ENCODE measurements at regions not wholly inside any gene's neighbourhood (a gene's known extent, or its start where the extent isn't known, plus 50 kb on each side); places are given as distances from the start of the nearest gene placed in this dataset.

DNA sequence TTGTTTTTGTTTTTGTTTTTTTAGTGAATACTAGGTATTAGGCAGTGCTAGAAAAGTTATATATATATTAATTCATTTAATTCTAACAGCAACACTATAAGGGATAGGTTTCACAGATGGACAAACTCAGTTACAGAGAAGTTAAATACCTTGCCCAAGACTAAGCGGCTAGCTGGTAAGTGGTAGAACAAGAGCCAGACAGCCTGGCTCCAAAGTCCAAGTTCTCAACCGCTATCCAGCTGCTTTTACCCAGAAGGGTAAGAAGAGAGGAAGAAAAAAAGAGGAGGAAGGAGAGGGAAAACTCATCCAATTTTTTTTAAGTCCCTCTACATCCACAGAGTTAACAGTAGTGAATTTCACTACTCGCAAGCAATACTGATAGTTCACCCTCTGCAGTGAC, 217.0 kb downstream of the SPRY2 start:
- H3K27me3 ChIP-seq (ENCODE audit: control insufficient read depth in 1 of 2, insufficient read depth in 2 of 2, low read length in 2 of 2): no peaks in the 10 kb centered on the region
- Mint-ChIP-seq H3K4me1 (ENCODE audit: low read depth) (no peaks in the 10 kb centered on the region), H3K36me3 (ENCODE audit: low read depth) (no peaks in the 10 kb centered on the region), H3K27ac (no peak overlapping the region), H3K4me3 (no peak overlapping the region), H3K9me3 (no peaks in the 10 kb centered on the region), H3K27me3 (no peaks in the 10 kb centered on the region)
- H3K4me1 ChIP-seq (ENCODE audit: insufficient read depth, low read length): no peaks in the 10 kb centered on the region
- ChIA-PET POLR2A (no interaction called here), CTCF (no interaction called here)
- no peaks in the 10 kb centered on the region for H3K36me3 ChIP-seq (ENCODE audit: insufficient read depth, low read length)
- H3K4me3 ChIP-seq (ENCODE audit: low read length): no peak overlapping the region
- peaks cover under 1 to 4% of the 10 kb centered on the region in 2 experiments for H3K9me3 ChIP-seq (ENCODE audit: control insufficient read depth in 1 of 2, insufficient read depth in 1 of 2, low read length in 2 of 2)
- intact Hi-C loops (cut with DNase I, micrococcal nuclease): no loop called here
- DNase-seq (no peak), ATAC-seq (ENCODE audit: poor library complexity) (no peak)
- TF ChIP-seq, protein P1, sequence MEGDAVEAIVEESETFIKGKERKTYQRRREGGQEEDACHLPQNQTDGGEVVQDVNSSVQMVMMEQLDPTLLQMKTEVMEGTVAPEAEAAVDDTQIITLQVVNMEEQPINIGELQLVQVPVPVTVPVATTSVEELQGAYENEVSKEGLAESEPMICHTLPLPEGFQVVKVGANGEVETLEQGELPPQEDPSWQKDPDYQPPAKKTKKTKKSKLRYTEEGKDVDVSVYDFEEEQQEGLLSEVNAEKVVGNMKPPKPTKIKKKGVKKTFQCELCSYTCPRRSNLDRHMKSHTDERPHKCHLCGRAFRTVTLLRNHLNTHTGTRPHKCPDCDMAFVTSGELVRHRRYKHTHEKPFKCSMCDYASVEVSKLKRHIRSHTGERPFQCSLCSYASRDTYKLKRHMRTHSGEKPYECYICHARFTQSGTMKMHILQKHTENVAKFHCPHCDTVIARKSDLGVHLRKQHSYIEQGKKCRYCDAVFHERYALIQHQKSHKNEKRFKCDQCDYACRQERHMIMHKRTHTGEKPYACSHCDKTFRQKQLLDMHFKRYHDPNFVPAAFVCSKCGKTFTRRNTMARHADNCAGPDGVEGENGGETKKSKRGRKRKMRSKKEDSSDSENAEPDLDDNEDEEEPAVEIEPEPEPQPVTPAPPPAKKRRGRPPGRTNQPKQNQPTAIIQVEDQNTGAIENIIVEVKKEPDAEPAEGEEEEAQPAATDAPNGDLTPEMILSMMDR (IDR thresholded peaks at IDR 0.05): no peak
- H3K27ac ChIP-seq (ENCODE audit: low read depth in 1 of 2, low read length in 2 of 2): no peak overlapping the region

DNA sequence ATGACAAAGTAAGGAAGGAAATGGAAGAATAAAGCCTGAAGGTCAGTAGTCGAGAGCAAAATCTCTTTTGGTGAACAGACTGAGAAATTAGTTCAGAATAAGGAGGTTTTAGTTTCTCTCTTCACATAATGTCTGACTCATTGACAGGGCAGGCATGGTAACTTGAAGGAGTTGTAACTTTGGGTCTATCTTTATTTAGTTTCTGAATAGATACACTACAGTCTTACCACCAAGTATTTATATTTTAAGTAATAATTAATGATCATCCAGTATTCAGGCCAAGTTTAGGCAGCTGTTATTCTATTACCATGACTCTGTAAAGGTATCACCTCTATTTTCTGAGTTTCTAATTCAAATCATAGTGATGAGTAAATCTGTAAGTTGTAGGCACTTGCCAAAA, 219.9 kb downstream of the SPRY2 start:
- H3K4me1 Mint-ChIP-seq (ENCODE audit: low read depth): no peaks in the 10 kb centered on the region

DNA sequence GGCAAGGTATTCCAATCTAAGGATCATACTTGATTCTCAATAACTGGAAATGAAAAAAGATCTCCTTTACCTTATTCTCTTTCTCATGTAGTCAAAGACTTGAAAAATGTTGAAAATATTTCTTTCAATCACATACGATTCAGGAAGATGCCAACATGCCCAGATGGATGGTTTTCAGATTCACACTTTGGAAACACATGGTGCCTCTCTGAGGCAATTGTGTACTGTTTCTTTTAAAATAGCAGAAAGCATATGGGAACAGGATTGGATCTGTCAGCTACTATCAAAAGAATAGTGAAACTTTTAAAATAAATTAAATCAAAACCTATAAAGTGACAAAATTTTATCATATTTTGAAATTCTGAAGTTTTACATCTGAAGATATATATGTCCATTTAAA, 222.4 kb downstream of the SPRY2 start:
- ATAC-seq (ENCODE audit: poor library complexity) (no peak), DNase-seq (no peak)
- no peak overlapping the region for H3K4me3 ChIP-seq (ENCODE audit: low read length)
- Mint-ChIP-seq H3K9me3 (no peaks in the 10 kb centered on the region), H3K27me3 (no peaks in the 10 kb centered on the region), H3K4me1 (ENCODE audit: low read depth) (no peaks in the 10 kb centered on the region), H3K4me3 (no peak overlapping the region), H3K36me3 (ENCODE audit: low read depth) (no peaks in the 10 kb centered on the region), H3K27ac (no peak overlapping the region)
- H3K9me3 ChIP-seq (ENCODE audit: control insufficient read depth in 1 of 2, insufficient read depth in 1 of 2, low read length in 2 of 2): no peaks in the 10 kb centered on the region
- H3K27me3 ChIP-seq (ENCODE audit: control insufficient read depth in 1 of 2, insufficient read depth in 2 of 2, low read length in 2 of 2): no peaks in the 10 kb centered on the region
- POLR2A ChIA-PET: no interaction called here
- CTCF ChIA-PET: no interaction called here
- H3K27ac ChIP-seq (ENCODE audit: low read depth in 1 of 2, low read length in 2 of 2): no peak overlapping the region
- intact Hi-C loops (cut with DNase I, micrococcal nuclease): no loop called here
- no peaks in the 10 kb centered on the region for H3K36me3 ChIP-seq (ENCODE audit: insufficient read depth, low read length)
- no peaks in the 10 kb centered on the region for H3K4me1 ChIP-seq (ENCODE audit: insufficient read depth, low read length)
- TF ChIP-seq, protein P1 (IDR thresholded peaks at IDR 0.05): no peak

More for the DNA sequence above, 219.9 kb downstream of the SPRY2 start:
- Histone ChIP-seq H3K27ac (ENCODE audit: low read depth in 1 of 2, low read length in 2 of 2) (no peak overlapping the region), H3K9me3 (ENCODE audit: control insufficient read depth in 1 of 2, insufficient read depth in 1 of 2, low read length in 2 of 2) (no peaks in the 10 kb centered on the region), H3K27me3 (ENCODE audit: control insufficient read depth in 1 of 2, insufficient read depth in 2 of 2, low read length in 2 of 2) (no peaks in the 10 kb centered on the region), H3K4me3 (ENCODE audit: low read length) (no peak overlapping the region), H3K4me1 (ENCODE audit: insufficient read depth, low read length) (no peaks in the 10 kb centered on the region), H3K36me3 (ENCODE audit: insufficient read depth, low read length) (no peaks in the 10 kb centered on the region)
- H3K9me3 Mint-ChIP-seq: no peaks in the 10 kb centered on the region
- intact Hi-C loops (cut with DNase I, micrococcal nuclease): no loop called here
- no peak overlapping the region for H3K27ac Mint-ChIP-seq
- no peak for DNase-seq
- H3K27me3 Mint-ChIP-seq: no peaks in the 10 kb centered on the region
- no peak for ATAC-seq (ENCODE audit: poor library complexity)
- CTCF ChIA-PET: no interaction called here
- no peak overlapping the region for H3K4me3 Mint-ChIP-seq
- TF ChIP-seq, protein P1 (IDR thresholded peaks at IDR 0.05): no peak
- no peaks in the 10 kb centered on the region for H3K36me3 Mint-ChIP-seq (ENCODE audit: low read depth)
- POLR2A ChIA-PET: no interaction called here

All from CD4-positive, alpha-beta T cell (primary cell).